ENCODE measurements at regions not wholly inside any gene's neighbourhood (a gene's known extent, or its start where the extent isn't known, plus 50 kb on each side); places are given as distances from the start of the nearest gene placed in this dataset.

DNA sequence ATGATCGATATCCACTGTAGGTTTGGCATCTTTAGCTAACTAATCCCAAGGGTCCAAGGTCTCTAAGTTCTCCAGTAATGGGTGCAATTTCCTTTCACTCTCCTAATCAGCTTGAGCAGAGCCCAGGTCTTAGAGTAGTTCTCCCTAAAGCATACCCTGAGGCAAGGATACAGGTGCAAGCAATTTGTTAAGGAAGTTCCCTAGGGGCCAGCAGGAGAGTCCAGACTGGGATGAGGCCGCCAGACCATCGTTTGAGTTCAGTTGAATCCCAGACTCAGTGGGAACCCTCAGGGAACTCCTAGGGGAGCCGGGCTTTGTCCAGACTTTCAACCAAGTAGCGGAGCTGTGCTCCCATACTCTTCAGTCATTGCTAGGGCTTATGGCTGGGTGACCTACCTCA lies 835.4 kb upstream of the CDH2 start:
- DNase-seq, result no peak

DNA sequence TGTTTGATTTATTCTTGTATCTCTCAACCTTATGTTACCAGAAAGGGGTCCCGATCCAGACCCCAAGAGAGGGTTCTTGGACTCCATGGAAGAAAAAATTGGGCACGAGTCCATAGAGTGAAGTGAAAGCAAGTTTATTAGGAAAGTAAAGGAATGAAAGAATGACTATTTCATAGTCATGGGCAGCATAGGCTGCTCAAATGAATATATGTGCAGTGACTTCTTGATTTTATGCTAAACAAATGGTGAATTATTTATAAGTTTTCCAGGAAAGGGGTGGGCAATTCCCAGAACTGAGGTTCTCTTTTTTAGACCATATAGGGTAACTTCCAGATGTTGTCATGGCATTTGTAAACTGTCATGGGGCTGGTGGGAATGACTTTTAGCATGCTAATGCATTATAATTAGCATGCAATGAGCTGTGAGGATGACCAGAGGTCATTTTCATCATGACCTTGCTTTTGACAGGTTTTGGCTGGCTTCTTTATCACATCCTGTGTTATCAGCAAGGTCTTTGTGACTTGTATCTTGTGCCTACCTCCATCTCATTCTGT lies 832.4 kb upstream of the CDH2 start:
- DNase-seq, result no peak

DNA sequence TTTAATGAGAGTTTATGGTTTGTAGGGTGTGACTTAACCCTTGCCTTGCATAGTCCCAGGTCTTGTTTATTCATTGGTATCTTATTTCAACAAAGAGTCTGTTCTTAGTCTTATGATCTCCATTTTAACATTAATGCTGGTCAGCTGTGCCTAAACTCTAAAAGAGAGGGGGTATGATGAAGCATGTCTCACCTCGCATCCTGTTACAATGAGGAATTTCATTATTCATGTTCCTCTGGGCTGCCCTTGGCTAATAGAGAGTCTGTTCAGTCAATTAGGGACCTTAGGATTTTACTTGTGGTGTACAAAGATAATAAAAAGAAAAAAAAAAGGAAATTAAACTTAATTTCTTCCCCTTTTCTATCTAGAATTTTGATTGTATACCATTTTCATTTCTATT lies 831.9 kb upstream of the CDH2 start:
- no peak for DNase-seq

- no peak for DNase-seq
These were observed 831.2 kb upstream of the CDH2 start for GRCh38 chr18:29007986-29008654.

- DNase-seq, result no peak
These were observed 828.0 kb upstream of the CDH2 start for GRCh38 chr18:29004921-29005320.

GRCh38 chr18:29003194-29003593 lies 826.3 kb upstream of the CDH2 start:
- DNase-seq, result no peak

GRCh38 chr18:29002747-29003146 lies 825.8 kb upstream of the CDH2 start:
- no peak for DNase-seq

- DNase-seq, result no peak
These were observed 822.8 kb upstream of the CDH2 start for GRCh38 chr18:28999726-29000125.

GRCh38 chr18:28995319-28995718 lies 818.4 kb upstream of the CDH2 start:
- DNase-seq, result no peak

DNA sequence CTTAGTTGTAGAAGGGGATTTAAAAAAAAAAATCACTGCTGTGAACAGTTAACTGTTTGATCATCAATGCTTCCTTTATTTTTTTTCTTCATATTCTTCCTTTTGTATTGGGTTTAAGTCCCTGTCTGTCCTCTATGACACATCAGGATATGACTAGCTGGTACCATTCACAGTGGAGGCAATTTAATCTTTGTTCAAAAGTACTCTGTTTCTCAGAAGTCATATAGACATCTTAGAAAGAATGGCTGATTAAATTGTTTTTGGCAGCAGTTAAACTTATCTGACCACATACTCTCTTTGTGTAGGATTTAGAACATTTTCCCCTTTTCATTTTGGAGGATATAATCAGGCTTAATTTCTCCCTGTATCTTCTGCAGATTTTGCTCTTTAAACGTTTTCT lies 807.8 kb upstream of the CDH2 start:
- DNase-seq, result no peak

GRCh38 chr18:28974504-28974903 lies 797.6 kb upstream of the CDH2 start:
- DNase-seq, result no peak

GRCh38 chr18:28973324-28973723 lies 796.4 kb upstream of the CDH2 start:
- DNase-seq, result no peak

DNA sequence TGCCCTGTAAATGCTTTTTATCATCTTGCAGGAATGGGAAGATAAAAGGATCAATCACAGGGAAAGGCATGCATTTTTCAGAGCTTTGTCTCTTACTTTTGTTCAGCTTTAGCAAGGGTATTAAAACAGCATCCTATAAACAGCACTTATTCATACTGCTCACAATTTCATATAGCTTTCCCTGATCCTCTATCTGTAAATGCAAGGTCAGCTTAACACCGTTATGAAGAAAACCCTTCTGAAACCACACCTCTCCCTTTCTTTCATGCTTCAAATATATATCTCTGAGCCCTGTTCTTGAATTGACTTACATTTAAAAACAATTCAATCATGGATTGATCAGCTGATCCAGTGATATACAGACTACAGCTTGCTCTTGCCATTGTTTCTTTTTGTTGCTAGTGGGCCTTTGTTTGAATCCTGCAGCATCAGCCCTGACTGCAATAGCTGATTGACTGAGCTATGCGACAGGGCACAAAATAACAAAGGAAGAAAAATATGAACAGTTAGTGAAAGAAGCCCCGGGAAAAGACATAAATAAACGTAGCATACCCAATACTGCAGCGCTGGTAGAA lies 795.5 kb upstream of the CDH2 start:
- no peak for DNase-seq

DNA sequence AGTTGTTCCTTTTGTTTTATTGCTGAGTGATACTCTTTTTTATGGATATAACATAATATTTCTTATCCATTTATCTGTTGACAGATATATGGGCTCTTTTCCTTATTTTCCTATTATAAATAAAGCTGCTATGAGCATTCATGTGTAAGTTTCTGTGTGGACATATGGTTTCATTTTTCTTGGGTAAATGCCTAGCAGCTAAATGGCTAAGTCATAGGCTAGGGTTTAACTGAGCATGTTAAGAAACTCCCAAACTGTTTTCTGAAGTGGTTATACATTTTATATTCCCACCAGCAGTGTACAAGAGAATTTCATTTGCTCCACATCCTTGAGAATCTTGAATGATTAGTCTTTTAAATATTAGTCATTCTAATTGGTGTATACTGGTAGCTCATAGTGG lies 786.6 kb upstream of the CDH2 start:
- no peak for DNase-seq

- no peak for DNase-seq
These were observed 784.8 kb upstream of the CDH2 start for GRCh38 chr18:28961669-28962228.

DNA sequence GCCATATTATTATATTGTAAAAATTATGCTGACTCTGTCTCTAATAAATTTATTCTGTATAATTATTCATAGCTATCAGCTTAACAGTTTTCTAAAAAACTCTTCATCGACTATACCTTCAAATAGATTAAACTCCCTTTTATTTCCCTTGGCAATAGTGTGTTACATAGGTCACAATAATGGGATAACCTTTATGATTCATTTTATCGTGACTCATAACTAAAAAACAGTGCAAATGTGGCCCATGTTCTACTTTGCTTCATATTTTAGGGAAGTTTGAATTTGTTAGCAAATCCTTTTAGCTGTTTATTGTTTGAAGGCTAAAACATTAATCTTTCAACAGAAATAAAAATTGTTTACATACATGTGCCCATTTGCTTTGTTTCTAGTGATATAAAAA lies 783.2 kb upstream of the CDH2 start:
- DNase-seq, result no peak

GRCh38 chr18:28952339-28952738 lies 775.4 kb upstream of the CDH2 start:
- DNase-seq, result no peak

- no peak for DNase-seq
These were observed 771.0 kb upstream of the CDH2 start for GRCh38 chr18:28947900-28948299.

DNA sequence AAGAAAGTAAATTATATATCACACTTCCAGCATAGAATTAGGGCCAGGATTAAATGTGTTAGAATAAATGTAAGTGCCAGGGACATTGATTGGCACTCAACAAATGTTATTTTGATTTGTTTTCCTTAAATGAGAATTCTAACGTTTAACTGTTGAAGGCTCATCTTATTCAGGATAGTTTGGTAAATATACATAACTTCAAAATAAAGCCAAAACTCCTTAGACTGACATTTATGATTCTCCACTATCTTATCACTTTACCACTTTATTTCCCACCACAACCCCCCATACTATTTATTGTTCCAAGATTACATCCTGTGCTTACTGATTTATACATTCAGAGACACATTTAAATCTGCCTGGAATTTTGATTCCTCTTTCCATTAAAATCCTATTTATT lies 769.5 kb upstream of the CDH2 start:
- no peak for DNase-seq

GRCh38 chr18:28922936-28923335 lies 746.0 kb upstream of the CDH2 start:
- DNase-seq, result no peak

GRCh38 chr18:28916456-28916855 lies 739.5 kb upstream of the CDH2 start:
- DNase-seq, result no peak

- no peak for DNase-seq
These were observed 728.6 kb upstream of the CDH2 start for GRCh38 chr18:28905509-28905908.

- DNase-seq, result no peak
These were observed 727.9 kb upstream of the CDH2 start for GRCh38 chr18:28904789-28905364.

- no peak for DNase-seq
These were observed 726.4 kb upstream of the CDH2 start for GRCh38 chr18:28903306-28903705.
